ENCODE measurements at regions not wholly inside any gene's neighbourhood (a gene's known extent, or its start where the extent isn't known, plus 50 kb on each side); places are given as distances from the start of the nearest gene placed in this dataset.

DNA sequence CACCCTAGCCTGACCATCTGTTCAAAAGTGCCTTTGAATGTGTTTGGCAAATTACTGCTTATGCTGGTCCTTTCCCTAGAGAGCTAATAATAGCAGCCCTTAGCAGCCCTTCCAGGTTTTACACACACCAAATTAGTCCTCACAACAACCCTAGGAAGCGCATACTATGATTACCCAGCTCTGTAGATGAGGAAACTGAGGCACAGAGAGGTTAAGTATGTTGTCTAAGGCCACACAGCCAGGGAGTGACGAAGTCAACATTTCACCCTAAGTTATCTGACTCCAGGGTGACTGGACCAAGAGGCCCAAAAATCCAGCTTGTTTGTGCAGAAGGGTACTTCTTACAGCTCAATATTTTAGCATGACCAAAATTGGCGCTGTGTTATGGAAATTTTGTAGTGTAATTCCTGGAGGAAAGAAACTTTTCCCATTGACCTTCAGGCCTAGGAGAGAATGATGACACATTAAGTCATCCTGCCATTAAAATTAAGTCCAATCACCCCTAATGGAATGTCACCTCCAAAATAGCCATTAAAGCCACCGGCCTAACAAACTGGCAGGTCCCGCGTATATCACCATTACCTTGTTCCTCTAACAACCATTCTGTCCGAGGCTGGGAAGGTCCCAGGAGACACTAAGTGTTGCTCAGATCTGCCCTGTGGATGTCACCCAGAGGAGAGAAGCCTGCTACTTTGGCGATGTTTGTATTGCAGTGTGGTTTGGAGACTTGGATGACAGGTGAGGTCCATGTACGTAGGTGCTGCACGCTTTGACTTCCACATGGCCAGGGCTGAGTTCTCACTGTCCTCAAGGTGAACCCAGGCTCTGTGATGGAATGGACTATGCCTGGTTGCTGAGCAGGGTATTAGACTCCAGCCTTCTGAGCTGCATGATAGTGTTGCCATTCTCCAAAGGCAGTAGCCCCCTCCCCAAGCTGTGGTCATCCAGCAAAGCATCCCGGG, 258.3 kb downstream of the TOMM20 start:
- H3K9me3 Mint-ChIP-seq, result peaks cover 0 to 9% (median 3%) of the 10 kb centered on the region in 7 donors
- DNase-seq, result no peak
- H3K4me3 ChIP-seq (replicated peaks in 1 of 3; ENCODE audit: low read depth in 2 of 3, low read length in 3 of 3), result no peak overlapping the region
- no peak overlapping the region for H2AFZ ChIP-seq (ENCODE audit: insufficient read depth, low read depth, low read length, poor library complexity, severe bottlenecking)
- H4K20me1 ChIP-seq (ENCODE audit: insufficient read depth, low read length), result no peaks in the 10 kb centered on the region
- peak overlapping the region in 4 of 7 donors; percentile 13 to 37 (median 27) for H3K27ac Mint-ChIP-seq
- no peak overlapping the region for H3K4me2 ChIP-seq (replicated peaks; ENCODE audit: extremely low read depth, low read length, poor library complexity, severe bottlenecking)
- H3K4me3 Mint-ChIP-seq, result no peak overlapping the region
- TF ChIP-seq, protein P1, sequence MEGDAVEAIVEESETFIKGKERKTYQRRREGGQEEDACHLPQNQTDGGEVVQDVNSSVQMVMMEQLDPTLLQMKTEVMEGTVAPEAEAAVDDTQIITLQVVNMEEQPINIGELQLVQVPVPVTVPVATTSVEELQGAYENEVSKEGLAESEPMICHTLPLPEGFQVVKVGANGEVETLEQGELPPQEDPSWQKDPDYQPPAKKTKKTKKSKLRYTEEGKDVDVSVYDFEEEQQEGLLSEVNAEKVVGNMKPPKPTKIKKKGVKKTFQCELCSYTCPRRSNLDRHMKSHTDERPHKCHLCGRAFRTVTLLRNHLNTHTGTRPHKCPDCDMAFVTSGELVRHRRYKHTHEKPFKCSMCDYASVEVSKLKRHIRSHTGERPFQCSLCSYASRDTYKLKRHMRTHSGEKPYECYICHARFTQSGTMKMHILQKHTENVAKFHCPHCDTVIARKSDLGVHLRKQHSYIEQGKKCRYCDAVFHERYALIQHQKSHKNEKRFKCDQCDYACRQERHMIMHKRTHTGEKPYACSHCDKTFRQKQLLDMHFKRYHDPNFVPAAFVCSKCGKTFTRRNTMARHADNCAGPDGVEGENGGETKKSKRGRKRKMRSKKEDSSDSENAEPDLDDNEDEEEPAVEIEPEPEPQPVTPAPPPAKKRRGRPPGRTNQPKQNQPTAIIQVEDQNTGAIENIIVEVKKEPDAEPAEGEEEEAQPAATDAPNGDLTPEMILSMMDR (IDR thresholded peaks at IDR 0.05), result no peak
- no peaks in the 10 kb centered on the region for H3K9me3 ChIP-seq (replicated peaks in 1 of 2; ENCODE audit: control insufficient read depth in 1 of 2, insufficient read depth in 1 of 2, low read length in 2 of 2)
- H3K27ac ChIP-seq (ENCODE audit: low read depth in 1 of 2, low read length in 2 of 2), result no peak overlapping the region
- H3K36me3 ChIP-seq (replicated peaks in 1 of 2; ENCODE audit: control insufficient read depth in 1 of 2, insufficient read depth in 2 of 2, low read length in 2 of 2), result no peaks in the 10 kb centered on the region
- peaks cover 0 to 3% (median 2%) of the 10 kb centered on the region in 3 donors for H3K27me3 Mint-ChIP-seq (ENCODE audit: low read depth in 3 of 3)
- no peak overlapping the region for H3K9ac ChIP-seq (ENCODE audit: insufficient read depth, low read length, poor library complexity, severe bottlenecking)
- peaks cover 9% of the 10 kb centered on the region in 2 donors for H3K36me3 Mint-ChIP-seq
- H3K4me1 Mint-ChIP-seq, result peaks cover 61% of the 10 kb centered on the region
- H3K4me1 ChIP-seq (ENCODE audit: control insufficient read depth in 1 of 2, insufficient read depth in 2 of 2, low read length in 2 of 2), result peaks cover 51 to 57% of the 10 kb centered on the region in 2 donors
- 100% methylated on average over 4 of the region's 11 CpGs for WGBS (ENCODE audit: insufficient coverage)
- no peaks in the 10 kb centered on the region for H3K79me2 ChIP-seq (ENCODE audit: insufficient read depth, low read length)
- intact Hi-C loops (cut with micrococcal nuclease), result no loop called here
- no peaks in the 10 kb centered on the region for H3K27me3 ChIP-seq (ENCODE audit: control insufficient read depth in 2 of 2, insufficient read depth in 2 of 2, low read length in 2 of 2)

DNA sequence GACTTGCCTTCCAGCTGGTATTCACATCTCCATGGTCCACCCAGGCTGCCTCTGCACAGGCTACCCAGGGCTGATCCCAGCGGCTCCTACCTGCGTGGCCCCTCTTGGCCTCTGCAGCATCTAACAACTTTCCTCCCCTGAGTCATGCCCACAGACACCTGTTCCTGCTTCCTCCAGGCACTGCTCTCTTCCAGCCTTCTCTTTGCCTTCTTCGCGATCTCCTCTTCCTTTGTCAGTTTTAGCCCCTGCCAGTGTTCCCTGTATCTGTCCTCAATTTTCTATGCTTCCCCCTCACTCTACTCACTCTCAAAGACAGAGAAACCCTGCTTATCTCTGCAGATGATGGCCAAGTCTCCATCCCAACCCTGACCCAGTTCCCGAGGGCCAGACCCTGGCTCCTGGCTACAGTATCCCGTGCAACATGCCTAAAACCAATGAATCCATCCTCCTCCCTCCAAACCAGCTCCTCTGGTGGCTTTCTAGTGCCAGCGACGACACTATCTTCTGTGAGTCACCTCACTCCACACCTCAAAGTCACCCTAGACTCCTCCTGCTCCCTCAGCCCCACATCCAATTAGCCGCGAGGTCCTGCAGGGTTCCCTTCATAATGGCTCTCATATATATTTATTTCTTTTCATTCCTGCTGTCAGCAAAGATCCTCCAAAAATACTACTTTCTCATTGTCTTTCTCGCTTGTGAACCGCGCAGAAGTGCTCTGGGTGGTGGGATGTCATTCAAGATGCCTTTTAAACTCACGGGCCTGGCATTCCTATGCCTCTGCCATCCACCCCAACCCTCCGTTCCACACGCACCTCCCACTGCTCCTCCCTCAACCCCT, 259.2 kb downstream of the TOMM20 start:
- Histone ChIP-seq H3K9me3 (replicated peaks in 1 of 2; ENCODE audit: control insufficient read depth in 1 of 2, insufficient read depth in 1 of 2, low read length in 2 of 2) (no peaks in the 10 kb centered on the region), H3K4me1 (ENCODE audit: control insufficient read depth in 1 of 2, insufficient read depth in 2 of 2, low read length in 2 of 2) (peaks cover 42 to 48% of the 10 kb centered on the region in 2 donors), H3K27ac (ENCODE audit: low read depth in 1 of 2, low read length in 2 of 2) (no peak overlapping the region), H3K79me2 (ENCODE audit: insufficient read depth, low read length) (no peaks in the 10 kb centered on the region), H3K27me3 (ENCODE audit: control insufficient read depth in 2 of 2, insufficient read depth in 2 of 2, low read length in 2 of 2) (no peaks in the 10 kb centered on the region), H3K36me3 (replicated peaks in 1 of 2; ENCODE audit: control insufficient read depth in 1 of 2, insufficient read depth in 2 of 2, low read length in 2 of 2) (no peaks in the 10 kb centered on the region), H3K9ac (ENCODE audit: insufficient read depth, low read length, poor library complexity, severe bottlenecking) (no peak overlapping the region), H4K20me1 (ENCODE audit: insufficient read depth, low read length) (no peaks in the 10 kb centered on the region), H3K4me2 (replicated peaks; ENCODE audit: extremely low read depth, low read length, poor library complexity, severe bottlenecking) (no peak overlapping the region), H3K4me3 (replicated peaks in 1 of 3; ENCODE audit: low read depth in 2 of 3, low read length in 3 of 3) (no peak overlapping the region), H2AFZ (ENCODE audit: insufficient read depth, low read depth, low read length, poor library complexity, severe bottlenecking) (no peak overlapping the region)
- peaks cover 5 to 9% of the 10 kb centered on the region in 2 donors for H3K36me3 Mint-ChIP-seq
- DNase-seq, result no peak
- H3K4me3 Mint-ChIP-seq, result no peak overlapping the region
- peaks cover 0 to 9% (median 3%) of the 10 kb centered on the region in 7 donors for H3K9me3 Mint-ChIP-seq
- H3K4me1 Mint-ChIP-seq, result peaks cover 55% of the 10 kb centered on the region
- H3K27me3 Mint-ChIP-seq (ENCODE audit: low read depth in 3 of 3), result peaks cover 0 to 6% (median 2%) of the 10 kb centered on the region in 3 donors
- H3K27ac Mint-ChIP-seq, result peak overlapping the region in 5 of 7 donors; percentile 25 to 74 (median 44)
- WGBS (ENCODE audit: insufficient coverage), result 89% methylated on average over 11 of the region's 16 CpGs
- TF ChIP-seq, protein P1 (IDR thresholded peaks at IDR 0.05), result no peak
- intact Hi-C loops (cut with micrococcal nuclease), result loop anchor here in 1 of 2 donors (5.0 kb wide), 2 partner anchors 93 to 208 kb away; no protein-coding TSS in a partner anchor

Measured in CD14-positive monocyte (primary cell).